ENCODE measurements at regions not wholly inside any gene's neighbourhood (a gene's known extent, or its start where the extent isn't known, plus 50 kb on each side); places are given as distances from the start of the nearest gene placed in this dataset.
A peak's percentile ranks its signal among the peaks of the same experiment; 100 is the strongest.

- no peak for TF ChIP-seq CTCF (IDR thresholded peaks at IDR 0.05; ENCODE audit: low read depth, low read length)
- no peak for DNase-seq (ENCODE audit: low read depth in 2 of 2)
- H3K4me3 ChIP-seq (replicated peaks in 1 of 2; ENCODE audit: low read depth in 2 of 2, low read length in 2 of 2): no peak overlapping the region
These were observed 101.9 kb upstream of the CREB5 start for GRCh38 chr7:28310460-28310848.

- no peak for TF ChIP-seq CTCF (IDR thresholded peaks at IDR 0.05; ENCODE audit: low read depth, low read length)
- DNase-seq (ENCODE audit: low read depth in 2 of 2): no peak
- no peak overlapping the region for H3K4me3 ChIP-seq (replicated peaks in 1 of 2; ENCODE audit: low read depth in 2 of 2, low read length in 2 of 2)
These were observed 100.6 kb upstream of the CREB5 start for GRCh38 chr7:28311670-28312069.

- TF ChIP-seq CTCF (IDR thresholded peaks at IDR 0.05; ENCODE audit: low read depth, low read length): no peak
- H3K4me3 ChIP-seq (replicated peaks in 1 of 2; ENCODE audit: low read depth in 2 of 2, low read length in 2 of 2): no peak overlapping the region
- no peak for DNase-seq (ENCODE audit: low read depth in 2 of 2)
These were observed 99.4 kb upstream of the CREB5 start for GRCh38 chr7:28312948-28313347.

- TF ChIP-seq CTCF (IDR thresholded peaks at IDR 0.05; ENCODE audit: low read depth, low read length): no peak
- DNase-seq (ENCODE audit: low read depth in 2 of 2): no peak
- H3K4me3 ChIP-seq (replicated peaks in 1 of 2; ENCODE audit: low read depth in 2 of 2, low read length in 2 of 2): no peak overlapping the region
These were observed 97.5 kb upstream of the CREB5 start for GRCh38 chr7:28314841-28315240.

- no peak for TF ChIP-seq CTCF (IDR thresholded peaks at IDR 0.05; ENCODE audit: low read depth, low read length)
- H3K4me3 ChIP-seq (replicated peaks in 1 of 2; ENCODE audit: low read depth in 2 of 2, low read length in 2 of 2): no peak overlapping the region
- DNase-seq (ENCODE audit: low read depth in 2 of 2): peak in 1 of 2 donors; percentile 38
These were observed 96.5 kb upstream of the CREB5 start for GRCh38 chr7:28315565-28316410.

GRCh38 chr7:28316489-28316888 is 95.8 kb upstream of the CREB5 start:
- DNase-seq (ENCODE audit: low read depth in 2 of 2): peak; percentile 16 to 51
- no peak for TF ChIP-seq CTCF (IDR thresholded peaks at IDR 0.05; ENCODE audit: low read depth, low read length)
- H3K4me3 ChIP-seq (replicated peaks in 1 of 2; ENCODE audit: low read depth in 2 of 2, low read length in 2 of 2): no peak overlapping the region

All from cardiac fibroblast (primary cell).